Natural killer cell treated with Interleukin-12 subunit alpha and Interleukin-12 subunit beta and Interleukin-15 and Interleukin-18, amount 100 ng/mL, for 72 hours (primary cell): ENCODE measurements at regions not wholly inside any gene's neighbourhood (a gene's known extent, or its start where the extent isn't known, plus 50 kb on each side); places are given as distances from the start of the nearest gene placed in this dataset.

Experiments
- ATAC-seq, 2 donors: fragments of 150-1000 bp; cut with Tn5 transposase in 1 of 2; sonication (Bioruptor Pico), chemical (Tn5 transposase) in 1 of 2; 2 replicates each; pipeline ENCODE4 v1.10.0; 2021
- DNase-seq: peaks from one replicate; pipeline ENCODE4 v3.0.0; 2022; ENCODE audit warnings: low spot score
- H3K27ac Mint-ChIP-seq, 2 donors: 1 replicate in 1 of 2; 2 replicates in 1 of 2; pipeline ENCODE4 v1.8.0; 2022; ENCODE audit warnings: mixed read lengths in 2 of 2, mild to moderate bottlenecking in 1 of 2, moderate library complexity in 1 of 2
- H3K27me3 Mint-ChIP-seq, 2 donors: 1 replicate in 1 of 2; 2 replicates in 1 of 2; pipeline ENCODE4 v1.8.0; 2022; ENCODE audit warnings: mixed read lengths in 2 of 2
- H3K36me3 Mint-ChIP-seq: one replicate; pipeline ENCODE4 v1.8.0; 2022; ENCODE audit warnings: mixed read lengths
- H3K4me1 Mint-ChIP-seq, 2 donors: 1 replicate in 1 of 2; 2 replicates in 1 of 2; pipeline ENCODE4 v1.8.0; 2022; ENCODE audit warnings: low read depth in 2 of 2, mixed read lengths in 2 of 2, mild to moderate bottlenecking in 1 of 2
- H3K4me3 Mint-ChIP-seq: one replicate; pipeline ENCODE4 v1.8.0; 2022; ENCODE audit warnings: mixed read lengths
- H3K9me3 Mint-ChIP-seq: 2 replicates; pipeline ENCODE4 v1.8.0; 2022; ENCODE audit warnings: mixed read lengths

GRCh38 chr2:116645155-116645554, 1169.3 kb upstream of the DDX18 start:
- Mint-ChIP-seq H3K4me3 (no peak overlapping the region), H3K9me3 (peaks cover 9% of the 10 kb centered on the region), H3K27ac (no peak overlapping the region), H3K36me3 (peaks cover 10% of the 10 kb centered on the region), H3K4me1 (no peaks in the 10 kb centered on the region), H3K27me3 (no peaks in the 10 kb centered on the region)
- DNase-seq, result no peak
- ATAC-seq, result no peak

- Mint-ChIP-seq H3K36me3 (peaks cover 13% of the 10 kb centered on the region), H3K9me3 (peaks cover 20% of the 10 kb centered on the region), H3K27ac (no peak overlapping the region), H3K4me1 (no peaks in the 10 kb centered on the region), H3K27me3 (no peaks in the 10 kb centered on the region), H3K4me3 (no peak overlapping the region)
- ATAC-seq (no peak), DNase-seq (no peak)
These were observed 1145.8 kb upstream of the DDX18 start for GRCh38 chr2:116668691-116669090.

- Mint-ChIP-seq H3K36me3 (peaks cover 13% of the 10 kb centered on the region), H3K27me3 (no peaks in the 10 kb centered on the region), H3K27ac (no peak overlapping the region), H3K9me3 (peaks cover 21% of the 10 kb centered on the region), H3K4me3 (no peak overlapping the region), H3K4me1 (no peaks in the 10 kb centered on the region)
- ATAC-seq, result no peak
- no peak for DNase-seq
These were observed 1144.7 kb upstream of the DDX18 start for GRCh38 chr2:116669782-116670181.

GRCh38 chr2:116674188-116674587, 1140.3 kb upstream of the DDX18 start:
- Mint-ChIP-seq H3K9me3 (peaks cover 19% of the 10 kb centered on the region), H3K4me1 (no peaks in the 10 kb centered on the region), H3K27me3 (no peaks in the 10 kb centered on the region), H3K27ac (no peak overlapping the region), H3K36me3 (peaks cover 4% of the 10 kb centered on the region), H3K4me3 (no peak overlapping the region)
- ATAC-seq (no peak), DNase-seq (no peak)

- DNase-seq, result no peak
- Mint-ChIP-seq H3K4me3 (no peak overlapping the region), H3K4me1 (no peaks in the 10 kb centered on the region), H3K9me3 (peaks cover 26% of the 10 kb centered on the region), H3K36me3 (no peaks in the 10 kb centered on the region), H3K27ac (no peak overlapping the region), H3K27me3 (no peaks in the 10 kb centered on the region)
- no peak for ATAC-seq
These were observed 1137.7 kb upstream of the DDX18 start for GRCh38 chr2:116676776-116677175.

GRCh38 chr2:116680256-116680936, 1134.1 kb upstream of the DDX18 start:
- no peaks in the 10 kb centered on the region for H3K36me3 Mint-ChIP-seq
- no peaks in the 10 kb centered on the region for H3K4me1 Mint-ChIP-seq
- ATAC-seq (no peak), DNase-seq (no peak)
- H3K4me3 Mint-ChIP-seq, result no peak overlapping the region
- no peaks in the 10 kb centered on the region for H3K27me3 Mint-ChIP-seq
- H3K9me3 Mint-ChIP-seq, result peaks cover 20% of the 10 kb centered on the region
- no peak overlapping the region for H3K27ac Mint-ChIP-seq

- no peak overlapping the region for H3K4me3 Mint-ChIP-seq
- peaks cover 6% of the 10 kb centered on the region for H3K9me3 Mint-ChIP-seq
- H3K4me1 Mint-ChIP-seq, result no peaks in the 10 kb centered on the region
- no peak overlapping the region for H3K27ac Mint-ChIP-seq
- DNase-seq (no peak), ATAC-seq (no peak)
- H3K27me3 Mint-ChIP-seq, result no peaks in the 10 kb centered on the region
- H3K36me3 Mint-ChIP-seq, result no peaks in the 10 kb centered on the region
These were observed 1127.1 kb upstream of the DDX18 start for GRCh38 chr2:116687371-116687770.

GRCh38 chr2:116692988-116693387, 1121.5 kb upstream of the DDX18 start:
- H3K27ac Mint-ChIP-seq, result no peak overlapping the region
- ATAC-seq, result no peak
- H3K4me1 Mint-ChIP-seq, result no peaks in the 10 kb centered on the region
- no peaks in the 10 kb centered on the region for H3K36me3 Mint-ChIP-seq
- DNase-seq, result no peak
- H3K4me3 Mint-ChIP-seq, result no peak overlapping the region
- no peaks in the 10 kb centered on the region for H3K27me3 Mint-ChIP-seq
- H3K9me3 Mint-ChIP-seq, result no peaks in the 10 kb centered on the region

- Mint-ChIP-seq H3K27me3 (no peaks in the 10 kb centered on the region), H3K27ac (no peak overlapping the region), H3K36me3 (peaks cover 4% of the 10 kb centered on the region), H3K4me3 (no peak overlapping the region), H3K9me3 (peaks cover 7% of the 10 kb centered on the region), H3K4me1 (no peaks in the 10 kb centered on the region)
- ATAC-seq, result no peak
- no peak for DNase-seq
These were observed 1118.3 kb upstream of the DDX18 start for GRCh38 chr2:116696223-116696622.

- no peaks in the 10 kb centered on the region for H3K27me3 Mint-ChIP-seq
- no peak overlapping the region for H3K4me3 Mint-ChIP-seq
- H3K9me3 Mint-ChIP-seq, result peaks cover 8% of the 10 kb centered on the region
- H3K36me3 Mint-ChIP-seq, result peaks cover 4% of the 10 kb centered on the region
- DNase-seq (no peak), ATAC-seq (no peak)
- no peak overlapping the region for H3K27ac Mint-ChIP-seq
- no peaks in the 10 kb centered on the region for H3K4me1 Mint-ChIP-seq
These were observed 1117.6 kb upstream of the DDX18 start for GRCh38 chr2:116696903-116697302.

- ATAC-seq (no peak), DNase-seq (no peak)
- no peak overlapping the region for H3K27ac Mint-ChIP-seq
- no peaks in the 10 kb centered on the region for H3K4me1 Mint-ChIP-seq
- no peak overlapping the region for H3K4me3 Mint-ChIP-seq
- H3K27me3 Mint-ChIP-seq, result no peaks in the 10 kb centered on the region
- H3K9me3 Mint-ChIP-seq, result peaks cover 20% of the 10 kb centered on the region
- H3K36me3 Mint-ChIP-seq, result peaks cover 8% of the 10 kb centered on the region
These were observed 1108.1 kb upstream of the DDX18 start for GRCh38 chr2:116706396-116706795.

- H3K27me3 Mint-ChIP-seq, result no peaks in the 10 kb centered on the region
- no peaks in the 10 kb centered on the region for H3K36me3 Mint-ChIP-seq
- peaks cover 4% of the 10 kb centered on the region for H3K9me3 Mint-ChIP-seq
- ATAC-seq, result no peak
- no peak overlapping the region for H3K4me3 Mint-ChIP-seq
- H3K27ac Mint-ChIP-seq, result no peak overlapping the region
- no peaks in the 10 kb centered on the region for H3K4me1 Mint-ChIP-seq
- DNase-seq, result no peak
These were observed 1098.5 kb upstream of the DDX18 start for GRCh38 chr2:116716038-116716437.

GRCh38 chr2:116716444-116716843, 1098.0 kb upstream of the DDX18 start:
- Mint-ChIP-seq H3K27ac (no peak overlapping the region), H3K4me1 (no peaks in the 10 kb centered on the region), H3K9me3 (peaks cover 6% of the 10 kb centered on the region), H3K4me3 (no peak overlapping the region), H3K27me3 (no peaks in the 10 kb centered on the region), H3K36me3 (no peaks in the 10 kb centered on the region)
- ATAC-seq, result no peak
- DNase-seq, result no peak

- H3K4me3 Mint-ChIP-seq, result no peak overlapping the region
- DNase-seq, result no peak
- no peak overlapping the region for H3K27ac Mint-ChIP-seq
- no peaks in the 10 kb centered on the region for H3K27me3 Mint-ChIP-seq
- no peak for ATAC-seq
- peaks cover 12% of the 10 kb centered on the region for H3K9me3 Mint-ChIP-seq
- H3K4me1 Mint-ChIP-seq, result no peaks in the 10 kb centered on the region
- H3K36me3 Mint-ChIP-seq, result peaks cover 6% of the 10 kb centered on the region
These were observed 1096.7 kb upstream of the DDX18 start for GRCh38 chr2:116717832-116718231.

GRCh38 chr2:116718451-116718850, 1096.0 kb upstream of the DDX18 start:
- Mint-ChIP-seq H3K4me3 (no peak overlapping the region), H3K4me1 (no peaks in the 10 kb centered on the region), H3K27ac (no peak overlapping the region), H3K27me3 (no peaks in the 10 kb centered on the region), H3K36me3 (peaks cover 6% of the 10 kb centered on the region), H3K9me3 (peaks cover 14% of the 10 kb centered on the region)
- DNase-seq, result no peak
- no peak for ATAC-seq
